Panc1 (cell line): ENCODE measurements at regions not wholly inside any gene's neighbourhood (a gene's known extent, or its start where the extent isn't known, plus 50 kb on each side); places are given as distances from the start of the nearest gene placed in this dataset.

ENCODE experiments used
- ATAC-seq: fragments of 200-7000 bp; cut with Tn5 transposase; 2 replicates; pipeline ENCODE4 v1.9.1; 2020; ENCODE audit warnings: mild to moderate bottlenecking, moderate library complexity
- BruUV-seq: library from RNA; stranded (reverse); fragments of 400-500 nt; replicated peaks from 2 replicates; lab custom pipeline; 2021; lab: Mats Ljungman, UMichigan
- CTCF ChIA-PET: fragments of 300-600 bp; sonication (Branson Sonifier 250); formaldehyde crosslinking; loops from one replicate; lab custom pipeline; 2022; ENCODE audit warnings: antibody characterized with exemption; lab: Charles Lee
- POLR2A ChIA-PET: fragments of 300-600 bp; sonication (Branson Sonifier 250); formaldehyde crosslinking; loops from one replicate; lab custom pipeline; 2022; ENCODE audit warnings: antibody characterized with exemption; lab: Charles Lee
- DNase-seq: peaks from one replicate; pipeline ENCODE4 v3.0.0-alpha.2; 2010; ENCODE audit warnings: low read depth, low spot score
- H3K27ac ChIP-seq: 2 replicates; pipeline ENCODE4 v1.5.1; 2011; ENCODE audit warnings: mild to moderate bottlenecking, low read length, inconsistent platforms
- H3K27me3 ChIP-seq: fragments of 200-500 bp; sonication (Bioruptor generic); 2 replicates; pipeline ENCODE4 v1.6.0; 2014; ENCODE audit warnings: low read length, inconsistent platforms; ENCODE audit not compliant: control insufficient read depth, insufficient read depth
- H3K36me3 ChIP-seq: fragments of 200-500 bp; sonication (Bioruptor generic); 2 replicates; pipeline ENCODE4 v1.5.1; 2014; ENCODE audit warnings: inconsistent platforms, mild to moderate bottlenecking, low read length, moderate library complexity; ENCODE audit not compliant: control insufficient read depth, insufficient read depth
- H3K4me1 ChIP-seq: 2 replicates; pipeline ENCODE4 v1.5.1; 2011; ENCODE audit warnings: inconsistent platforms, mild to moderate bottlenecking, low read length, moderate library complexity; ENCODE audit not compliant: control insufficient read depth, insufficient read depth
- H3K4me3 ChIP-seq, 2 experiments: 2 replicates each; pipeline ENCODE4 v1.5.1; 2011 to 2012; ENCODE audit warnings: low read depth in 2 of 2, low read length in 2 of 2, mild to moderate bottlenecking in 2 of 2, inconsistent platforms in 1 of 2, moderate library complexity in 1 of 2
- H3K9me3 ChIP-seq: fragments of 200-500 bp; sonication (Bioruptor generic); 2 replicates; pipeline ENCODE4 v1.5.1; 2014; ENCODE audit warnings: low read depth, mild to moderate bottlenecking, inconsistent platforms, low read length, moderate library complexity; ENCODE audit not compliant: control insufficient read depth, insufficient read depth
- CTCF ChIP-seq: fragments of 450-650 bp; IDR thresholded peaks from 2 replicates; pipeline ENCODE4 v1.5.1; 2017; ENCODE audit warnings: mild to moderate bottlenecking
- POLR2AphosphoS5 ChIP-seq: IDR thresholded peaks from 2 replicates; pipeline ENCODE4 v1.6.1; 2012; ENCODE audit warnings: mild to moderate bottlenecking, low read depth, low read length, moderate library complexity
- REST ChIP-seq, 2 experiments: IDR thresholded peaks; 2 replicates each; pipeline ENCODE4 v1.6.1; 2011 to 2012; ENCODE audit warnings: low read depth in 2 of 2, control low read depth in 1 of 2, low read length in 1 of 2, mild to moderate bottlenecking in 1 of 2, moderate library complexity in 1 of 2; ENCODE audit not compliant: insufficient read depth in 1 of 2
- SIN3A ChIP-seq: IDR thresholded peaks from 2 replicates; pipeline ENCODE4 v1.6.1; 2012; ENCODE audit warnings: low read depth, mild to moderate bottlenecking, low read length, moderate library complexity, borderline replicate concordance; ENCODE audit not compliant: insufficient read depth
- TCF7L2 ChIP-seq: IDR thresholded peaks from 2 replicates; pipeline ENCODE4 v1.6.1; 2011; ENCODE audit warnings: mild to moderate bottlenecking, low read depth, low read length, inconsistent platforms
- in situ Hi-C: cut with HindIII; loops from 2 replicates; pipeline ENCODE4 v1.10.0; 2016; ENCODE audit warnings: low sequenced_read_pairs, low pct_unique_long_range_greater_than_20kb
- intact Hi-C: fragments of 100-400 bp; cut with micrococcal nuclease; formaldehyde crosslinking; loops from one replicate; pipeline ENCODE4 v1.10.0; 2022; ENCODE audit not compliant: unreplicated experiment

- POLR2A ChIA-PET, result no interaction called here
- H3K27me3 ChIP-seq, result no peaks in the 10 kb centered on the region
- no peaks in the 10 kb centered on the region for H3K36me3 ChIP-seq
- no peak for ATAC-seq
- BruUV-seq, result no TSS peak
- H3K4me3 ChIP-seq, result no peak overlapping the region
- intact Hi-C loops (no loop called here), in situ Hi-C loops (no loop called here)
- no peak for DNase-seq
- CTCF ChIA-PET, result no interaction called here
- no peak overlapping the region for H3K27ac ChIP-seq
- TF ChIP-seq REST (IDR thresholded peaks at IDR 0.05; ENCODE audit: insufficient read depth in 1 of 2, low read depth in 2 of 2, low read length in 1 of 2) (no peak), CTCF (no peak), SIN3A (no peak), TCF7L2 (no peak), POLR2AphosphoS5 (no peak)
- no peaks in the 10 kb centered on the region for H3K4me1 ChIP-seq
- H3K9me3 ChIP-seq, result no peaks in the 10 kb centered on the region
These were observed 63.3 kb upstream of the STT3B start for GRCh38 chr3:31469385-31469784.

GRCh38 chr3:31472479-31473390 lies 60.0 kb upstream of the STT3B start:
- CTCF ChIA-PET, result no interaction called here
- in situ Hi-C loops, result no loop called here
- no TSS peak for BruUV-seq

More at GRCh38 chr3:31472479-31473390, 60.0 kb upstream of the STT3B start:
- Histone ChIP-seq H3K9me3 (no peaks in the 10 kb centered on the region), H3K4me1 (no peaks in the 10 kb centered on the region), H3K27ac (no peak overlapping the region), H3K4me3 (no peak overlapping the region), H3K36me3 (no peaks in the 10 kb centered on the region), H3K27me3 (no peaks in the 10 kb centered on the region)
- POLR2A ChIA-PET, result no interaction called here
- TF ChIP-seq REST (IDR thresholded peaks at IDR 0.05; ENCODE audit: insufficient read depth in 1 of 2, low read depth in 2 of 2, low read length in 1 of 2) (no peak), CTCF (no peak)
- ATAC-seq (no peak), DNase-seq (no peak)
- intact Hi-C loops, result no loop called here
